PFSK-1 (cell line): ENCODE measurements at regions not wholly inside any gene's neighbourhood (a gene's known extent, or its start where the extent isn't known, plus 50 kb on each side); places are given as distances from the start of the nearest gene placed in this dataset.

Experiments used
- FOXP2 ChIP-seq: optimal IDR thresholded peaks from 2 replicates; pipeline ENCODE3; 2011; ENCODE audit warnings: borderline replicate concordance, control low read depth, inconsistent platforms; ENCODE audit not compliant: insufficient read depth; ENCODE audit errors: extremely low read length, extremely low read depth
- SIN3A ChIP-seq: IDR thresholded peaks from 2 replicates; pipeline ENCODE4 v1.6.1; 2012; ENCODE audit warnings: mild to moderate bottlenecking, low read length, moderate library complexity, borderline replicate concordance; ENCODE audit not compliant: insufficient read depth
- TAF1 ChIP-seq: IDR thresholded peaks from 2 replicates; pipeline ENCODE4 v1.6.1; 2012; ENCODE audit warnings: low read length, control low read depth, borderline replicate concordance; ENCODE audit not compliant: insufficient read depth

DNA sequence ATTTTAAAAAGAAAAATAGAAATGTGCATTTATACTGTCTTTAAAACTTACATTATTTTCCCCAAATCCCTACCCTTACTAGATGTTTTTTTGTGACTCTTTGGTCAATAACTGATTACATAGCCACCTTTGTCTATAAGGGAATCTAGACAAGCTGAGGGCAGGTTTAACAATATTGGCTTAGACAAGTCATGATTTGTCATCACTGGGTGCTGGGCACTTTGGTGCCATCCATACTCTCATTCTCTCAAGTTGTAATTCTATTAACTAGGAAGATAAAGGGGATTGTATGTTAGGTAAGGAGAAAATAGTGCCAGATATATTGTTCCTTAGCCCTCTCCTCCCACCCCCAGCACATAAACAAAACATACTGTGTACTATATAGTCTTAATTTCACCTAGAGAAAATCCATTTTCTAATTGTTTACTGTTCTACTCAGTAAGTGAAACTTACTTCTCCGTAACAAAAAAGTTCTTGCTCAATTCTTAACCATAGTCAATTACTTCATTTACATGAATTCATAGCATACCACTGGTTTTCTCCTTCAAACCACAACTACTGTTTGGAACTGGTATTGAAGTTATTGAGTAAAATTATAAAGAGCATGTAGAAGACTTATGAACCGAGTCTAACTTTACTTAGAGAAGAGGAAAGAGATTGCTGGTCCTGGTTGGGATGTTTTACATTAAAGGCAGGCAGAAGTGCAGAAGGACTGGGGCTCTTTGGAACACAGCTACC is 877.1 kb downstream of the PDCD6IP start:
- TF ChIP-seq FOXP2 (no peak), SIN3A (no peak), TAF1 (no peak)
